Upper lobe of right lung (tissue), 1 donor: ENCODE measurements at regions not wholly inside any gene's neighbourhood (a gene's known extent, or its start where the extent isn't known, plus 50 kb on each side); places are given as distances from the start of the nearest gene placed in this dataset.
"Not testable (repeated sequence)": the region's sequence is repeated elsewhere in the genome, so short reads cannot be mapped to it uniquely, and the experiment has no call there.

Source experiments
- ATAC-seq: fragments of 200-7000 bp; cut with Tn5 transposase; one replicate; pipeline ENCODE4 v1.9.1; 2020; ENCODE audit warnings: mild to moderate bottlenecking, moderate library complexity
- DNase-seq: peaks from one replicate; pipeline ENCODE4 v3.0.0-alpha.2; 2020
- H3K27ac ChIP-seq: fragments of 200-600 bp; one replicate; pipeline ENCODE4 v1.8.0; 2022
- H3K27me3 ChIP-seq: fragments of 200-600 bp; one replicate; pipeline ENCODE4 v1.8.0; 2022; ENCODE audit warnings: mild to moderate bottlenecking
- H3K36me3 ChIP-seq: fragments of 200-600 bp; one replicate; pipeline ENCODE4 v1.8.0; 2022
- H3K4me1 ChIP-seq: fragments of 200-600 bp; one replicate; pipeline ENCODE4 v1.8.0; 2022
- H3K4me3 ChIP-seq: fragments of 200-600 bp; one replicate; pipeline ENCODE4 v1.8.0; 2022; ENCODE audit warnings: mild to moderate bottlenecking
- H3K9me3 ChIP-seq: fragments of 200-600 bp; one replicate; pipeline ENCODE4 v1.8.0; 2022
- CTCF ChIP-seq: fragments of 200-600 bp; IDR thresholded peaks from one replicate; pipeline ENCODE4 v1.8.0; 2022; ENCODE audit warnings: antibody characterized with exemption
- intact Hi-C: fragments of 100-400 bp; cut with DNase I; formaldehyde crosslinking; loops from one replicate; pipeline ENCODE4 v1.11.0; 2022
- donor health status: DM: no; HTN: yes; CAD: no; lungs with severe emphysema.

- Histone ChIP-seq H3K27ac (no peak overlapping the region), H3K27me3 (no peaks in the 10 kb centered on the region), H3K4me3 (no peak overlapping the region), H3K36me3 (no peaks in the 10 kb centered on the region), H3K9me3 (peaks cover 4% of the 10 kb centered on the region), H3K4me1 (no peaks in the 10 kb centered on the region)
- intact Hi-C loops, result no loop called here
- DNase-seq (no peak), ATAC-seq (no peak)
- no peak for TF ChIP-seq CTCF
Observed at GRCh38 chr2:51920509-51920908, 888.6 kb upstream of the NRXN1 start.

DNA sequence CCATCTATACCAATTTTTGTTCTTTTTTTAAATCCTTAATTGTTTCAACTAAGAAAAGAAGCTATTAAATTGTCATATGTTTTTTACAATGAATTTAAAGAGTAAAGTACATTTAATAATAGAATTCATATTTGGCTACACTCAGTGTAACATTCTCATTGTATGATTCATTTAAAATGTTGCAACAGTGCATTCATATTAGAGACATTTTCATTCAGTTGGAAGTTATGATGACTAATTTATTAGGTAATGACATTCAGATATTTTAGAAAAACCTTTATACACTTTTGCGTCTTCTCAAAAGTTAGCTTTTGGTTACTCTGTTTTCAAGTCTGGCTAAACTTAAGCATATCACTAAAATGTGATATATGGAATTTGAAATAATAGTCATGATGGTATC lies 887.5 kb upstream of the NRXN1 start:
- no peaks in the 10 kb centered on the region for H3K36me3 ChIP-seq
- H3K4me3 ChIP-seq, result no peak overlapping the region
- no peak for DNase-seq
- TF ChIP-seq CTCF, result no peak
- H3K9me3 ChIP-seq, result peaks cover 4% of the 10 kb centered on the region
- ATAC-seq, result no peak
- no peaks in the 10 kb centered on the region for H3K27me3 ChIP-seq
- intact Hi-C loops, result no loop called here
- H3K4me1 ChIP-seq, result no peaks in the 10 kb centered on the region
- H3K27ac ChIP-seq, result no peak overlapping the region

GRCh38 chr2:51918113-51918512 lies 886.2 kb upstream of the NRXN1 start:
- H3K4me1 ChIP-seq, result no peaks in the 10 kb centered on the region
- intact Hi-C loops, result no loop called here
- H3K9me3 ChIP-seq, result no peaks in the 10 kb centered on the region
- no peak for DNase-seq
- no peak for ATAC-seq
- no peak for TF ChIP-seq CTCF
- no peak overlapping the region for H3K27ac ChIP-seq
- no peaks in the 10 kb centered on the region for H3K36me3 ChIP-seq
- no peak overlapping the region for H3K4me3 ChIP-seq
- H3K27me3 ChIP-seq, result no peaks in the 10 kb centered on the region

DNA sequence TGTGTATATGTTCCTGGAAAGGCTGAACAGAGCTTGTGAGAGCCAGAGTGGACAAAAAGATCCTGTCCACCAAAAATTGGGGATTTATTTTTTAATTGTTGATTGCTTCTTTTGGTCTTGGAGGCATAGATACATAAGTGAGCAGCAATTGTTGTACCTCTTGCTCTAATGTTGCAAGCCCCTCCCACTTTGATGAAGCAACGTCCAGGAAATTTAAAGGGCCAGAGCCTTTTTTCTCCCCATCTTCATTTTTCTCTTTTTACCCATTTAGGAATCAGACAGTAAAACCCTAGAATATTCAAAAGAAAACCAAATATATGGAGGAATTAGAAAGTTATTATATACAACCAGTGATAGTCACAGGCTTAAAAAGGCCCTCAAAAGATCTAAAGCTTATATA lies 871.8 kb upstream of the NRXN1 start:
- H3K36me3 ChIP-seq, result no peaks in the 10 kb centered on the region
- no peaks in the 10 kb centered on the region for H3K9me3 ChIP-seq
- no peak overlapping the region for H3K27ac ChIP-seq
- TF ChIP-seq CTCF, result no peak
- H3K27me3 ChIP-seq, result no peaks in the 10 kb centered on the region
- no peak overlapping the region for H3K4me3 ChIP-seq
- ATAC-seq (no peak), DNase-seq (no peak)
- intact Hi-C loops, result no loop called here
- no peaks in the 10 kb centered on the region for H3K4me1 ChIP-seq

GRCh38 chr2:51899643-51900042 lies 867.7 kb upstream of the NRXN1 start:
- H3K27me3 ChIP-seq, result no peaks in the 10 kb centered on the region
- no peaks in the 10 kb centered on the region for H3K4me1 ChIP-seq
- intact Hi-C loops, result no loop called here
- ATAC-seq (no peak), DNase-seq (no peak)
- no peaks in the 10 kb centered on the region for H3K36me3 ChIP-seq
- no peak overlapping the region for H3K27ac ChIP-seq
- no peak for TF ChIP-seq CTCF
- no peak overlapping the region for H3K4me3 ChIP-seq
- no peaks in the 10 kb centered on the region for H3K9me3 ChIP-seq

- intact Hi-C loops, DNase-seq, ATAC-seq, H3K27ac ChIP-seq, H3K4me3 ChIP-seq, H3K36me3 ChIP-seq, H3K4me1 ChIP-seq, H3K27me3 ChIP-seq, H3K9me3 ChIP-seq: not testable (repeated sequence)
Observed at GRCh38 chr2:51894584-51894983, 862.7 kb upstream of the NRXN1 start.
